IMR-90 (cell line): ENCODE measurements at regions not wholly inside any gene's neighbourhood (a gene's known extent, or its start where the extent isn't known, plus 50 kb on each side); places are given as distances from the start of the nearest gene placed in this dataset.

Source experiments
- ATAC-seq: fragments of 200-7000 bp; cut with Tn5 transposase; 2 replicates; pipeline ENCODE4 v1.9.1; 2020; ENCODE audit warnings: low read depth, mild to moderate bottlenecking, moderate library complexity
- BruUV-seq: library from RNA; stranded (reverse); fragments of 400-500 nt; replicated peaks from 2 replicates; lab custom pipeline; 2021; lab: Mats Ljungman, UMichigan
- CTCF ChIA-PET: fragments of 300-600 bp; formaldehyde crosslinking; extraction: SDS; loops from one replicate; lab custom pipeline; 2021; ENCODE audit warnings: antibody characterized with exemption; lab: Yijun Ruan, JAX
- POLR2A ChIA-PET: fragments of 300-600 bp; sonication (Branson Sonifier 250); formaldehyde crosslinking; loops from one replicate; lab custom pipeline; 2022; ENCODE audit warnings: antibody characterized with exemption; ENCODE audit not compliant: unreplicated experiment; lab: Charles Lee
- DNase-seq: peaks from one replicate; pipeline ENCODE4 v3.0.0; 2013
- H2AFZ ChIP-seq: replicated peaks from 2 replicates; pipeline ENCODE3; 2013; ENCODE audit warnings: low read length, mild to moderate bottlenecking; ENCODE audit not compliant: poor library complexity
- H2AK5ac ChIP-seq: 2 replicates; pipeline ENCODE4 v1.6.1; 2013; ENCODE audit warnings: low read depth, low read length, inconsistent platforms
- H2AK9ac ChIP-seq: replicated peaks from 2 replicates; pipeline ENCODE3; 2013; ENCODE audit warnings: mild to moderate bottlenecking, low read depth, low read length, moderate library complexity; ENCODE audit not compliant: poor library complexity
- H2BK120ac ChIP-seq: 2 replicates; pipeline ENCODE4 v1.6.1; 2013; ENCODE audit warnings: low read depth, low read length, inconsistent platforms
- H2BK15ac ChIP-seq: 3 replicates; pipeline ENCODE4 v1.6.1; 2013; ENCODE audit warnings: low read depth, low read length, inconsistent platforms
- H2BK20ac ChIP-seq: 2 replicates; pipeline ENCODE4 v1.6.1; 2013; ENCODE audit warnings: low read depth, mild to moderate bottlenecking, inconsistent platforms, low read length, moderate library complexity
- H2BK5ac ChIP-seq: 2 replicates; pipeline ENCODE4 v1.6.1; 2013; ENCODE audit warnings: mild to moderate bottlenecking, low read depth, low read length, inconsistent platforms; ENCODE audit not compliant: poor library complexity, severe bottlenecking
- H3K14ac ChIP-seq: replicated peaks from 2 replicates; pipeline ENCODE4 v1.6.1; 2013; ENCODE audit warnings: low read depth, low read length, inconsistent platforms
- H3K18ac ChIP-seq: 2 replicates; pipeline ENCODE4 v1.6.1; 2013; ENCODE audit warnings: low read depth, low read length, control low read depth
- H3K23ac ChIP-seq: 2 replicates; pipeline ENCODE4 v1.6.1; 2013; ENCODE audit warnings: low read depth, low read length, inconsistent platforms
- H3K27ac ChIP-seq: 2 replicates; pipeline ENCODE4 v1.5.1; 2013; ENCODE audit warnings: mild to moderate bottlenecking, control low read depth, low read length; ENCODE audit not compliant: insufficient read depth
- H3K27me3 ChIP-seq: 2 replicates; pipeline ENCODE4 v1.6.1; 2013; ENCODE audit warnings: low read length; ENCODE audit not compliant: control insufficient read depth, insufficient read depth
- H3K36me3 ChIP-seq: 2 replicates; pipeline ENCODE4 v1.6.1; 2013; ENCODE audit warnings: low read length, mixed read lengths; ENCODE audit not compliant: control insufficient read depth, insufficient read depth
- H3K4ac ChIP-seq: 2 replicates; pipeline ENCODE4 v1.6.1; 2013; ENCODE audit warnings: low read depth, low read length, inconsistent platforms
- H3K4me1 ChIP-seq: 2 replicates; pipeline ENCODE4 v1.6.1; 2013; ENCODE audit warnings: low read length, mixed read lengths; ENCODE audit not compliant: control insufficient read depth, insufficient read depth
- H3K4me2 ChIP-seq: 2 replicates; pipeline ENCODE4 v1.6.1; 2013; ENCODE audit warnings: low read depth, mild to moderate bottlenecking, control low read depth, low read length, moderate library complexity
- H3K4me3 ChIP-seq: 2 replicates; pipeline ENCODE4 v1.5.1; 2013; ENCODE audit warnings: low read depth, mild to moderate bottlenecking, control low read depth, low read length, moderate library complexity; ENCODE audit not compliant: insufficient read depth
- H3K56ac ChIP-seq: 2 replicates; pipeline ENCODE4 v1.6.1; 2013; ENCODE audit warnings: low read length, inconsistent platforms; ENCODE audit not compliant: insufficient read depth; ENCODE audit errors: extremely low read depth
- H3K79me1 ChIP-seq, 2 experiments: 2 replicates each; pipeline ENCODE4 v1.6.1; 2013; ENCODE audit warnings: low read length in 2 of 2, inconsistent platforms in 1 of 2, low read depth in 1 of 2
- H3K9ac ChIP-seq: 2 replicates; pipeline ENCODE4 v1.6.1; 2013; ENCODE audit warnings: low read depth, low read length, control low read depth
- H3K9me1 ChIP-seq: 2 replicates; pipeline ENCODE4 v1.6.1; 2013; ENCODE audit warnings: low read length, inconsistent platforms; ENCODE audit not compliant: insufficient read depth
- H3K9me3 ChIP-seq: 2 replicates; pipeline ENCODE4 v1.6.1; 2013; ENCODE audit warnings: low read length; ENCODE audit not compliant: control insufficient read depth, insufficient read depth
- H4K20me1 ChIP-seq: 2 replicates; pipeline ENCODE4 v1.6.1; 2013; ENCODE audit warnings: low read length, inconsistent platforms; ENCODE audit not compliant: insufficient read depth
- H4K5ac ChIP-seq: 2 replicates; pipeline ENCODE4 v1.6.1; 2013; ENCODE audit warnings: mild to moderate bottlenecking, low read depth, low read length, control low read depth
- H4K8ac ChIP-seq, 2 experiments: 2 replicates each; pipeline ENCODE4 v1.6.1; 2013; ENCODE audit warnings: low read depth in 2 of 2, low read length in 2 of 2, control low read depth in 1 of 2, inconsistent platforms in 1 of 2
- H4K91ac ChIP-seq: 2 replicates; pipeline ENCODE4 v1.6.1; 2013; ENCODE audit warnings: low read depth, low read length, inconsistent platforms; ENCODE audit not compliant: insufficient read depth
- BHLHE40 ChIP-seq: fragments of 150-350 bp; IDR thresholded peaks from 2 replicates; pipeline ENCODE4 v1.6.1; 2016; ENCODE audit warnings: mild to moderate bottlenecking, low read depth, low read length
- CEBPB ChIP-seq: IDR thresholded peaks from 2 replicates; pipeline ENCODE4 v1.6.1; 2012; ENCODE audit warnings: low read depth, low read length, improper control_type of control experiment
- FOS ChIP-seq: fragments of 150-350 bp; IDR thresholded peaks from 2 replicates; pipeline ENCODE4 v1.6.1; 2016; ENCODE audit warnings: low read depth, low read length
- MAFK ChIP-seq: IDR thresholded peaks from 2 replicates; pipeline ENCODE4 v1.6.1; 2012; ENCODE audit warnings: low read depth, low read length, improper control_type of control experiment
- MAZ ChIP-seq: IDR thresholded peaks from 2 replicates; pipeline ENCODE4 v1.6.1; 2012; ENCODE audit warnings: low read depth, mild to moderate bottlenecking, low read length, improper control_type of control experiment, moderate library complexity, borderline replicate concordance
- MXI1 ChIP-seq: IDR thresholded peaks from 2 replicates; pipeline ENCODE4 v1.6.1; 2012; ENCODE audit warnings: low read depth, mild to moderate bottlenecking, low read length, moderate library complexity, borderline replicate concordance
- NFE2L2 ChIP-seq: fragments of 150-350 bp; IDR thresholded peaks from 2 replicates; pipeline ENCODE4 v1.6.1; 2016; ENCODE audit warnings: low read depth, mild to moderate bottlenecking, low read length
- RAD21 ChIP-seq: IDR thresholded peaks from 2 replicates; pipeline ENCODE4 v1.6.1; 2012; ENCODE audit warnings: low read length, improper control_type of control experiment
- RFX5 ChIP-seq: IDR thresholded peaks from 2 replicates; pipeline ENCODE4 v1.8.0; 2012; ENCODE audit warnings: low read depth, mild to moderate bottlenecking, low read length, moderate library complexity
- SMC3 ChIP-seq: fragments of 150-350 bp; IDR thresholded peaks from 2 replicates; pipeline ENCODE4 v1.6.1; 2016; ENCODE audit warnings: low read depth, mild to moderate bottlenecking, antibody characterized with exemption, low read length, moderate library complexity
- dilution Hi-C: fragments of 300-500 bp; cut with HindIII; formaldehyde crosslinking; loops from one replicate; pipeline ENCODE4 v1.14.3; 2018; ENCODE audit warnings: low sequenced_read_pairs; ENCODE audit not compliant: unreplicated experiment
- in situ Hi-C: fragments of 300-500 bp; cut with MboI; formaldehyde crosslinking; loops from 3 replicates; pipeline ENCODE4 v1.14.3; 2019; ENCODE audit warnings: low sequenced_read_pairs, inconsistent platforms, mixed read lengths
- intact Hi-C: fragments of 100-400 bp; cut with micrococcal nuclease; formaldehyde crosslinking; loops from 2 replicates; pipeline ENCODE4 v1.10.0; 2022
- TF ChIP-seq, protein P1 (sequence below): conservative IDR thresholded peaks from 2 replicates; pipeline ENCODE4 v1.5.1; 2012; ENCODE audit warnings: mild to moderate bottlenecking, low read depth, low read length, improper control_type of control experiment

DNA sequence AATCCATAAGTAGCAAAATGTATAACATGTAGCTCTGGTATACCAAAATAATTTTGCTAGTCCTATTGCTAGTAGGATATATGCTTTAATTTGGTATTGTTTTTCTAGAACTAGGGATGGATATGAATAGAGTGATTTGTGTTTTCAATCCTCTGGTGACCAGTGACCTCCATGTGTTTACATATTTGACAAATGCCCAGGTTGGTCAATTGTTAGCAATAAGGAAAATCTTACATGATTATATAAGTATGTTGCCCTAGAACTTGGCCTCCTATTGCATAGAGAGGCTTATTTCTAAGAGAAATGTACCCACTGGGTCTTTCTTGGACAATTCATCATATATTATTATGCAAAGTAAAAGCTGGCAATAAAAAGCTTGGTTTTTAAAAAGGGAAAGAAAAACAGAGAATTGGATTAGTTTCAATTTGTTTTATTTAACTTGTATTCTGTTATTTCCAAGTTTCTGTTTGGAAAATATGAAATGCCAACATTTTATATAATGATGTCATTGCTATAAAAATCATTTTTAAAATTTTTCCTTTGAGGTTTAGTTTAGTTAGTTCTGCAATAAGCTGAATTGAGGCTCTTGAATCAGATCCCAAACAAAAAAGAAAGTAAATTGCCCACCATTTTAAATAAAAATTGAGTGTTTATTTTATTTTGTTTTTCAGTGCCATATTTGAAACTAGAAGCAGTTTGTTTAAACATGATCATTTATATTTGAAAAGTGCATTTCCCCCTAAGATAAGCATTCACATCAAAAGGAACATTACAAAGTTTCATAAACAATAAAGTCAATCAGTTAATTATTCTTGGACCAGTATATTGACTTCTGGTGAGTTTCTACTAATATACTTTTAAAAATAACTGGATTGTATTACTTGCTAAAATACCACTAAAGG is 210.9 kb downstream of the ZC3H11B start:
- no peak overlapping the region for H2AFZ ChIP-seq
- no peaks in the 10 kb centered on the region for H3K9me3 ChIP-seq
- H2BK20ac ChIP-seq: no peak overlapping the region
- no peak overlapping the region for H2BK5ac ChIP-seq
- H3K14ac ChIP-seq: no peak overlapping the region
- ATAC-seq (no peak), DNase-seq (no peak)
- H3K27ac ChIP-seq: no peak overlapping the region
- H3K36me3 ChIP-seq: no peaks in the 10 kb centered on the region
- H3K4me1 ChIP-seq: no peaks in the 10 kb centered on the region
- no TSS peak for BruUV-seq
- dilution Hi-C loops: no loop called here
- no peak overlapping the region for H3K56ac ChIP-seq
- no peak overlapping the region for H3K4me2 ChIP-seq
- no peaks in the 10 kb centered on the region for H3K79me1 ChIP-seq
- H3K23ac ChIP-seq: no peak overlapping the region
- TF ChIP-seq MAFK (no peak), MXI1 (no peak), RFX5 (no peak), FOS (no peak), MAZ (no peak), BHLHE40 (no peak), RAD21 (no peak), CEBPB (no peak), NFE2L2 (no peak), SMC3 (no peak)
- TF ChIP-seq, protein P1, sequence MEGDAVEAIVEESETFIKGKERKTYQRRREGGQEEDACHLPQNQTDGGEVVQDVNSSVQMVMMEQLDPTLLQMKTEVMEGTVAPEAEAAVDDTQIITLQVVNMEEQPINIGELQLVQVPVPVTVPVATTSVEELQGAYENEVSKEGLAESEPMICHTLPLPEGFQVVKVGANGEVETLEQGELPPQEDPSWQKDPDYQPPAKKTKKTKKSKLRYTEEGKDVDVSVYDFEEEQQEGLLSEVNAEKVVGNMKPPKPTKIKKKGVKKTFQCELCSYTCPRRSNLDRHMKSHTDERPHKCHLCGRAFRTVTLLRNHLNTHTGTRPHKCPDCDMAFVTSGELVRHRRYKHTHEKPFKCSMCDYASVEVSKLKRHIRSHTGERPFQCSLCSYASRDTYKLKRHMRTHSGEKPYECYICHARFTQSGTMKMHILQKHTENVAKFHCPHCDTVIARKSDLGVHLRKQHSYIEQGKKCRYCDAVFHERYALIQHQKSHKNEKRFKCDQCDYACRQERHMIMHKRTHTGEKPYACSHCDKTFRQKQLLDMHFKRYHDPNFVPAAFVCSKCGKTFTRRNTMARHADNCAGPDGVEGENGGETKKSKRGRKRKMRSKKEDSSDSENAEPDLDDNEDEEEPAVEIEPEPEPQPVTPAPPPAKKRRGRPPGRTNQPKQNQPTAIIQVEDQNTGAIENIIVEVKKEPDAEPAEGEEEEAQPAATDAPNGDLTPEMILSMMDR: no peak
- H3K4ac ChIP-seq: no peak overlapping the region
- no peak overlapping the region for H4K8ac ChIP-seq
- H3K9ac ChIP-seq: no peak overlapping the region
- intact Hi-C loops: no loop called here
- H2AK9ac ChIP-seq: no peak overlapping the region
- no peak overlapping the region for H2BK120ac ChIP-seq
- no peaks in the 10 kb centered on the region for H3K27me3 ChIP-seq
- POLR2A ChIA-PET: interaction anchor here (0.6 kb wide), 1 partner anchor 44 kb away, joined by 3 read pairs; no protein-coding TSS in a partner anchor
- no peaks in the 10 kb centered on the region for H3K9me1 ChIP-seq
- CTCF ChIA-PET: no interaction called here
- H4K5ac ChIP-seq: no peak overlapping the region
- H2AK5ac ChIP-seq: no peak overlapping the region
- no peaks in the 10 kb centered on the region for H4K20me1 ChIP-seq
- H3K4me3 ChIP-seq: no peak overlapping the region
- in situ Hi-C loops: no loop called here
- no peak overlapping the region for H3K18ac ChIP-seq
- H2BK15ac ChIP-seq: no peak overlapping the region
- no peak overlapping the region for H4K91ac ChIP-seq
